ENCODE measurements at regions not wholly inside any gene's neighbourhood (a gene's known extent, or its start where the extent isn't known, plus 50 kb on each side); places are given as distances from the start of the nearest gene placed in this dataset.

DNA sequence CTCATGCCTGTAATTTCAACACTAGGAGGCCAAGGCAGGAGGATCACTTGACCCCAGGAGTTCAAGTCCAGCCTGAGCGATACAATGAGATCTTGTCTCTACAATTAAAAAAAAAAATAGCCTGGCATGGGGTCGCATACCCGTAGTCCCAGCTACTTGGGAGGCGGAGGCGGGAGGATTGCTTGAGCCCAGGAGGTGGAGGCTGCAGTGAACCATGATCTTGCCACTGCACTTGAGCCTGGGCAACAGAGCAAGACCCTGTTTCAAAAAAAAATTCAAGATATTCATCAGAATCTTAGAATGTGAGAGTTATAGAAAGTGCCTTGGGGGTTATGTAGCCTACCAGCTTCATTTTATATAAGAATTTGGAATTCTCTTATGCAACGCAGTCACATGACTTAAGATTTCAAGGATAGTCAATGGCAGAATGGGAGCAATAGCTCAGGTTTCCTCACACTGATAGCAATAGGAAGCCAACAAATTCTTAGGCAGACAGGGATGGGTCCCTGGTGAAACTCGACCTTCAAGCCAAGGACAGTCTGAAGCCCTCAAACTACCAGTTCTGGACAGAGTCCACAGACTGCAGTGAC lies 462.5 kb downstream of the SETD4 start:
- H3K4me3 ChIP-seq (ENCODE audit: low read depth in 2 of 2, low read length in 1 of 2): no peak overlapping the region
- CTCF ChIA-PET: interaction anchor here (0.8 kb wide), 1 partner anchor 853 kb away, joined by 3 read pairs; no protein-coding TSS in a partner anchor
- H4K20me1 ChIP-seq (ENCODE audit: insufficient read depth): no peaks in the 10 kb centered on the region
- H3K4me2 ChIP-seq: no peak overlapping the region
- WGBS (ENCODE audit: low lambda C conversion rate): 54% methylated on average over 7 of the region's 7 CpGs
- no peak for DNase-seq
- POLR2A ChIA-PET: no interaction called here
- no peak overlapping the region for H2AFZ ChIP-seq (ENCODE audit: low read depth)
- peaks cover 22% of the 10 kb centered on the region for H3F3A ChIP-seq (replicated peaks; ENCODE audit: insufficient read depth)
- H3K9me2 ChIP-seq: no peaks in the 10 kb centered on the region
- peaks cover 0 to 14% of the 10 kb centered on the region in 2 experiments; a peak in 2 of 4 replicates for H3K4me1 ChIP-seq (ENCODE audit: control insufficient read depth in 1 of 2, insufficient read depth in 2 of 2, low read depth in 1 of 2, low read length in 1 of 2)
- H3K79me2 ChIP-seq (ENCODE audit: insufficient read depth): no peaks in the 10 kb centered on the region
- no peak overlapping the region for H3K27ac ChIP-seq (ENCODE audit: low read depth in 2 of 2, low read length in 1 of 2)
- H3K27me3 ChIP-seq (ENCODE audit: insufficient read depth): no peaks in the 10 kb centered on the region
- H3K9ac ChIP-seq: no peak overlapping the region
- TF ChIP-seq RAD21 (IDR thresholded peaks at IDR 0.05; ENCODE audit: low read length): no peak
- no peak for TF ChIP-seq GABPA (IDR thresholded peaks at IDR 0.05; ENCODE audit: low read depth)
- no peak for TF ChIP-seq SMC3 (IDR thresholded peaks at IDR 0.05; ENCODE audit: low read depth, low read length)
- no peak for TF ChIP-seq TAF1 (IDR thresholded peaks at IDR 0.05; ENCODE audit: borderline replicate concordance, low read depth, low read length)
- no peak for TF ChIP-seq MXI1 (IDR thresholded peaks at IDR 0.05; ENCODE audit: low read depth, low read length)
- TF ChIP-seq EP300 (IDR thresholded peaks at IDR 0.05; ENCODE audit: borderline replicate concordance in 1 of 2, low read depth in 1 of 2, low read length in 1 of 2): no peak
- TF ChIP-seq FOXJ3 (CRISPR knock-in tag; IDR thresholded peaks at IDR 0.05): no peak
- TF ChIP-seq, protein P1, sequence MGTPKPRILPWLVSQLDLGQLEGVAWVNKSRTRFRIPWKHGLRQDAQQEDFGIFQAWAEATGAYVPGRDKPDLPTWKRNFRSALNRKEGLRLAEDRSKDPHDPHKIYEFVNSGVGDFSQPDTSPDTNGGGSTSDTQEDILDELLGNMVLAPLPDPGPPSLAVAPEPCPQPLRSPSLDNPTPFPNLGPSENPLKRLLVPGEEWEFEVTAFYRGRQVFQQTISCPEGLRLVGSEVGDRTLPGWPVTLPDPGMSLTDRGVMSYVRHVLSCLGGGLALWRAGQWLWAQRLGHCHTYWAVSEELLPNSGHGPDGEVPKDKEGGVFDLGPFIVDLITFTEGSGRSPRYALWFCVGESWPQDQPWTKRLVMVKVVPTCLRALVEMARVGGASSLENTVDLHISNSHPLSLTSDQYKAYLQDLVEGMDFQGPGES (IDR thresholded peaks at IDR 0.05; ENCODE audit: low read depth, low read length): no peak
- TF ChIP-seq RCOR1 (IDR thresholded peaks at IDR 0.05; ENCODE audit: low read length): no peak
- TF ChIP-seq TCF12 (IDR thresholded peaks at IDR 0.05): no peak
- no peak for TF ChIP-seq POLR2AphosphoS5 (IDR thresholded peaks at IDR 0.05; ENCODE audit: low read depth, low read length)
- no peaks in the 10 kb centered on the region for H3K9me3 ChIP-seq
- no peaks in the 10 kb centered on the region for H3K36me3 ChIP-seq (replicated peaks in 1 of 2; ENCODE audit: control insufficient read depth in 1 of 2, insufficient read depth in 2 of 2, low read length in 1 of 2)

DNA sequence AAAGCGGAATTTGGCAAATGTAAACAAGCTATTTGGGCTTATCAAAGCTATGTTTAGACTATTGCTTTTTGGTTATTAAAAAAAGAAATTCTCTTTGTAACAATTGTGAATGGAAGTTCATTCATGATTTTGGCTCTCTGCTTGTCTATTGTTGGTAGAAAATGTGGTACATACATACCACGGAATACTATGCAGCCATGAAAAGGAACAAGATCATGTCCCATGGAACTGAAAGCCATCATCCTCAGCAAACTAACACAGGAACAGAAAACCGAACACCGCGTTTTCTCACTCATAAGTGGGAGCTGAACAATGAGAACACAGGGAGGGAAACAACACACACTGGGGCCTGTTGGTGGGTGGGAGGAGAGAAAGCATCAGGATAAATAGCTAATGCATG lies 465.4 kb downstream of the SETD4 start:
- Histone ChIP-seq H3K36me3 (replicated peaks in 1 of 2; ENCODE audit: control insufficient read depth in 1 of 2, insufficient read depth in 2 of 2, low read length in 1 of 2) (no peaks in the 10 kb centered on the region), H3K4me1 (ENCODE audit: control insufficient read depth in 1 of 2, insufficient read depth in 2 of 2, low read depth in 1 of 2, low read length in 1 of 2) (peaks cover 0 to 20% of the 10 kb centered on the region in 2 experiments; a peak in 2 of 4 replicates), H4K20me1 (ENCODE audit: insufficient read depth) (no peaks in the 10 kb centered on the region), H3K9ac (no peak overlapping the region), H3K79me2 (ENCODE audit: insufficient read depth) (no peaks in the 10 kb centered on the region), H3K4me3 (ENCODE audit: low read depth in 2 of 2, low read length in 1 of 2) (no peak overlapping the region), H3F3A (replicated peaks; ENCODE audit: insufficient read depth) (peaks cover 22% of the 10 kb centered on the region), H3K27ac (ENCODE audit: low read depth in 2 of 2, low read length in 1 of 2) (no peak overlapping the region), H3K9me3 (no peaks in the 10 kb centered on the region), H3K4me2 (no peak overlapping the region), H3K27me3 (ENCODE audit: insufficient read depth) (no peaks in the 10 kb centered on the region), H3K9me2 (no peaks in the 10 kb centered on the region), H2AFZ (ENCODE audit: low read depth) (no peak overlapping the region)
- TF ChIP-seq, protein P2, sequence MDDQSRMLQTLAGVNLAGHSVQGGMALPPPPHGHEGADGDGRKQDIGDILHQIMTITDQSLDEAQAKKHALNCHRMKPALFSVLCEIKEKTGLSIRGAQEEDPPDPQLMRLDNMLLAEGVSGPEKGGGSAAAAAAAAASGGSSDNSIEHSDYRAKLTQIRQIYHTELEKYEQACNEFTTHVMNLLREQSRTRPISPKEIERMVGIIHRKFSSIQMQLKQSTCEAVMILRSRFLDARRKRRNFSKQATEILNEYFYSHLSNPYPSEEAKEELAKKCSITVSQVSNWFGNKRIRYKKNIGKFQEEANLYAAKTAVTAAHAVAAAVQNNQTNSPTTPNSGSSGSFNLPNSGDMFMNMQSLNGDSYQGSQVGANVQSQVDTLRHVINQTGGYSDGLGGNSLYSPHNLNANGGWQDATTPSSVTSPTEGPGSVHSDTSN (IDR thresholded peaks at IDR 0.05): no peak
- TF ChIP-seq, protein P3, sequence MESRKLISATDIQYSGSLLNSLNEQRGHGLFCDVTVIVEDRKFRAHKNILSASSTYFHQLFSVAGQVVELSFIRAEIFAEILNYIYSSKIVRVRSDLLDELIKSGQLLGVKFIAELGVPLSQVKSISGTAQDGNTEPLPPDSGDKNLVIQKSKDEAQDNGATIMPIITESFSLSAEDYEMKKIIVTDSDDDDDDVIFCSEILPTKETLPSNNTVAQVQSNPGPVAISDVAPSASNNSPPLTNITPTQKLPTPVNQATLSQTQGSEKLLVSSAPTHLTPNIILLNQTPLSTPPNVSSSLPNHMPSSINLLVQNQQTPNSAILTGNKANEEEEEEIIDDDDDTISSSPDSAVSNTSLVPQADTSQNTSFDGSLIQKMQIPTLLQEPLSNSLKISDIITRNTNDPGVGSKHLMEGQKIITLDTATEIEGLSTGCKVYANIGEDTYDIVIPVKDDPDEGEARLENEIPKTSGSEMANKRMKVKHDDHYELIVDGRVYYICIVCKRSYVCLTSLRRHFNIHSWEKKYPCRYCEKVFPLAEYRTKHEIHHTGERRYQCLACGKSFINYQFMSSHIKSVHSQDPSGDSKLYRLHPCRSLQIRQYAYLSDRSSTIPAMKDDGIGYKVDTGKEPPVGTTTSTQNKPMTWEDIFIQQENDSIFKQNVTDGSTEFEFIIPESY (IDR thresholded peaks at IDR 0.05; ENCODE audit: borderline replicate concordance, low read depth): no peak
- TF ChIP-seq POLR2AphosphoS5 (IDR thresholded peaks at IDR 0.05; ENCODE audit: low read depth, low read length) (no peak), RAD21 (IDR thresholded peaks at IDR 0.05; ENCODE audit: low read length) (no peak), EZH2phosphoT487 (IDR thresholded peaks at IDR 0.05; ENCODE audit: borderline replicate concordance, low read depth) (no peak), ELF1 (IDR thresholded peaks at IDR 0.05) (no peak), GATA2 (CRISPR knock-in tag; IDR thresholded peaks at IDR 0.05) (no peak), TAF1 (IDR thresholded peaks at IDR 0.05; ENCODE audit: borderline replicate concordance, low read depth, low read length) (no peak), NRF1 (IDR thresholded peaks at IDR 0.05; ENCODE audit: low read depth, low read length) (no peak), SIN3A (IDR thresholded peaks at IDR 0.05; ENCODE audit: borderline replicate concordance, low read depth, low read length) (no peak)
- TF ChIP-seq, protein P4, sequence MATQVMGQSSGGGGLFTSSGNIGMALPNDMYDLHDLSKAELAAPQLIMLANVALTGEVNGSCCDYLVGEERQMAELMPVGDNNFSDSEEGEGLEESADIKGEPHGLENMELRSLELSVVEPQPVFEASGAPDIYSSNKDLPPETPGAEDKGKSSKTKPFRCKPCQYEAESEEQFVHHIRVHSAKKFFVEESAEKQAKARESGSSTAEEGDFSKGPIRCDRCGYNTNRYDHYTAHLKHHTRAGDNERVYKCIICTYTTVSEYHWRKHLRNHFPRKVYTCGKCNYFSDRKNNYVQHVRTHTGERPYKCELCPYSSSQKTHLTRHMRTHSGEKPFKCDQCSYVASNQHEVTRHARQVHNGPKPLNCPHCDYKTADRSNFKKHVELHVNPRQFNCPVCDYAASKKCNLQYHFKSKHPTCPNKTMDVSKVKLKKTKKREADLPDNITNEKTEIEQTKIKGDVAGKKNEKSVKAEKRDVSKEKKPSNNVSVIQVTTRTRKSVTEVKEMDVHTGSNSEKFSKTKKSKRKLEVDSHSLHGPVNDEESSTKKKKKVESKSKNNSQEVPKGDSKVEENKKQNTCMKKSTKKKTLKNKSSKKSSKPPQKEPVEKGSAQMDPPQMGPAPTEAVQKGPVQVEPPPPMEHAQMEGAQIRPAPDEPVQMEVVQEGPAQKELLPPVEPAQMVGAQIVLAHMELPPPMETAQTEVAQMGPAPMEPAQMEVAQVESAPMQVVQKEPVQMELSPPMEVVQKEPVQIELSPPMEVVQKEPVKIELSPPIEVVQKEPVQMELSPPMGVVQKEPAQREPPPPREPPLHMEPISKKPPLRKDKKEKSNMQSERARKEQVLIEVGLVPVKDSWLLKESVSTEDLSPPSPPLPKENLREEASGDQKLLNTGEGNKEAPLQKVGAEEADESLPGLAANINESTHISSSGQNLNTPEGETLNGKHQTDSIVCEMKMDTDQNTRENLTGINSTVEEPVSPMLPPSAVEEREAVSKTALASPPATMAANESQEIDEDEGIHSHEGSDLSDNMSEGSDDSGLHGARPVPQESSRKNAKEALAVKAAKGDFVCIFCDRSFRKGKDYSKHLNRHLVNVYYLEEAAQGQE (IDR thresholded peaks at IDR 0.05; ENCODE audit: low read depth, low read length): no peak
- TF ChIP-seq, protein P5, sequence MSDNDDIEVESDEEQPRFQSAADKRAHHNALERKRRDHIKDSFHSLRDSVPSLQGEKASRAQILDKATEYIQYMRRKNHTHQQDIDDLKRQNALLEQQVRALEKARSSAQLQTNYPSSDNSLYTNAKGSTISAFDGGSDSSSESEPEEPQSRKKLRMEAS (IDR thresholded peaks at IDR 0.05; ENCODE audit: low read depth): no peak
- ChIA-PET CTCF (no interaction called here), POLR2A (no interaction called here)
- WGBS (ENCODE audit: low lambda C conversion rate): 57% methylated on average over 5 of the region's 5 CpGs
- no peak for DNase-seq

Data from SK-N-SH (cell line).